Loucy (cell line): ENCODE measurements at regions not wholly inside any gene's neighbourhood (a gene's known extent, or its start where the extent isn't known, plus 50 kb on each side); places are given as distances from the start of the nearest gene placed in this dataset.

Experiments used
- H2AFZ ChIP-seq: fragments of 200-600 bp; sonication (generic); 2 replicates; pipeline ENCODE4 v1.6.0; 2016; ENCODE audit warnings: antibody characterized with exemption, mild to moderate bottlenecking, low read length, moderate library complexity
- H3F3A ChIP-seq: fragments of 200-600 bp; 2 replicates; pipeline ENCODE4 v1.6.0; 2016; ENCODE audit warnings: antibody characterized with exemption, low read depth, mild to moderate bottlenecking
- H3K27me3 ChIP-seq: fragments of 200-600 bp; sonication (generic); 2 replicates; pipeline ENCODE4 v1.6.1; 2014; ENCODE audit warnings: low read length, mild to moderate bottlenecking; ENCODE audit not compliant: insufficient read depth, poor library complexity, severe bottlenecking
- H3K36me3 ChIP-seq: fragments of 200-600 bp; sonication (generic); 2 replicates; pipeline ENCODE4 v1.6.1; 2016; ENCODE audit warnings: low read length; ENCODE audit not compliant: insufficient read depth
- H3K4me1 ChIP-seq: fragments of 200-600 bp; sonication (generic); 2 replicates; pipeline ENCODE4 v1.5.1; 2014; ENCODE audit warnings: low read length, mild to moderate bottlenecking; ENCODE audit not compliant: insufficient read depth, poor library complexity, severe bottlenecking
- H3K4me2 ChIP-seq: fragments of 200-600 bp; sonication (generic); 2 replicates; pipeline ENCODE4 v1.6.0; 2014; ENCODE audit warnings: antibody characterized with exemption, low read length, low read depth, mild to moderate bottlenecking; ENCODE audit not compliant: poor library complexity, severe bottlenecking
- H3K4me3 ChIP-seq: fragments of 200-600 bp; sonication (generic); 2 replicates; pipeline ENCODE4 v1.5.1; 2014; ENCODE audit warnings: low read length, mild to moderate bottlenecking, mixed read lengths; ENCODE audit not compliant: poor library complexity, severe bottlenecking
- H3K79me2 ChIP-seq: fragments of 200-600 bp; sonication (generic); 2 replicates; pipeline ENCODE4 v1.6.1; 2014; ENCODE audit warnings: low read length; ENCODE audit not compliant: insufficient read depth
- H3K9ac ChIP-seq: fragments of 200-600 bp; sonication (generic); 2 replicates; pipeline ENCODE4 v1.6.0; 2014; ENCODE audit warnings: mild to moderate bottlenecking, low read depth, low read length, moderate library complexity; ENCODE audit not compliant: poor library complexity, severe bottlenecking
- H3K9me2 ChIP-seq: fragments of 200-600 bp; sonication (generic); replicated peaks from 2 replicates; pipeline ENCODE4 v1.6.1; 2016; ENCODE audit warnings: low read depth, low read length, mixed read lengths
- H3K9me3 ChIP-seq: fragments of 200-600 bp; sonication (generic); 2 replicates; pipeline ENCODE4 v1.6.1; 2014; ENCODE audit warnings: mild to moderate bottlenecking, antibody characterized with exemption, low read length, low read depth; ENCODE audit not compliant: insufficient read depth
- H4K20me1 ChIP-seq: fragments of 200-600 bp; sonication (generic); 2 replicates; pipeline ENCODE4 v1.6.0; 2014; ENCODE audit warnings: antibody characterized with exemption, low read length, mild to moderate bottlenecking; ENCODE audit not compliant: insufficient read depth, poor library complexity, severe bottlenecking
- EZH2phosphoT487 ChIP-seq: fragments of 200-600 bp; IDR thresholded peaks from 2 replicates; pipeline ENCODE4 v1.6.1; 2018; ENCODE audit warnings: antibody characterized with exemption, mild to moderate bottlenecking, moderate library complexity, borderline replicate concordance
- TF ChIP-seq, protein P1 (sequence below): fragments of 200-600 bp; sonication (generic); conservative IDR thresholded peaks from 2 replicates; pipeline ENCODE4 v1.5.1; 2014; ENCODE audit warnings: mild to moderate bottlenecking, antibody characterized with exemption, low read length

DNA sequence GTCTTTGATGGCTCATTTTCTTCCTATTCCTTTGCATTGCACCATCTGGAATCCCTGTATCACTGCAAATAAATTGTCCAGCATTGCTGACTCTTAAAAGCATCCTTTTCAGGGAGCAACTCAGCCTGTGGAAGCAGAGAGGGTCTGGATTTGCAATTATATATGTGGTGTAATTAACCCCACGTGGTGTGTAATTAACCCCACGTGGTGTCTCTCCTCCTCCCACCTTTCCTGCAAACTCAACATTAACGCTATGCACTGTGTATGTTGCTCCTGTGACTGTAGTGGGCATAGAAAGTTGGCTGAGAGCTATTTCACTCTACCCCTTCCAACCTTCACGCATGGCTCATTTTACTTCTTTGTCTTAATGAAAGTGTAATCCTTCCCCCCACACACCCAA, 689.0 kb upstream of the COBL start:
- Histone ChIP-seq H3K9me2 (no peaks in the 10 kb centered on the region), H3F3A (no peaks in the 10 kb centered on the region), H3K9ac (no peak overlapping the region), H3K4me2 (no peak overlapping the region), H4K20me1 (no peaks in the 10 kb centered on the region), H3K4me3 (no peak overlapping the region), H2AFZ (no peak overlapping the region), H3K27me3 (no peaks in the 10 kb centered on the region), H3K79me2 (no peaks in the 10 kb centered on the region), H3K4me1 (no peaks in the 10 kb centered on the region), H3K36me3 (no peaks in the 10 kb centered on the region), H3K9me3 (no peaks in the 10 kb centered on the region)
- TF ChIP-seq, protein P1, sequence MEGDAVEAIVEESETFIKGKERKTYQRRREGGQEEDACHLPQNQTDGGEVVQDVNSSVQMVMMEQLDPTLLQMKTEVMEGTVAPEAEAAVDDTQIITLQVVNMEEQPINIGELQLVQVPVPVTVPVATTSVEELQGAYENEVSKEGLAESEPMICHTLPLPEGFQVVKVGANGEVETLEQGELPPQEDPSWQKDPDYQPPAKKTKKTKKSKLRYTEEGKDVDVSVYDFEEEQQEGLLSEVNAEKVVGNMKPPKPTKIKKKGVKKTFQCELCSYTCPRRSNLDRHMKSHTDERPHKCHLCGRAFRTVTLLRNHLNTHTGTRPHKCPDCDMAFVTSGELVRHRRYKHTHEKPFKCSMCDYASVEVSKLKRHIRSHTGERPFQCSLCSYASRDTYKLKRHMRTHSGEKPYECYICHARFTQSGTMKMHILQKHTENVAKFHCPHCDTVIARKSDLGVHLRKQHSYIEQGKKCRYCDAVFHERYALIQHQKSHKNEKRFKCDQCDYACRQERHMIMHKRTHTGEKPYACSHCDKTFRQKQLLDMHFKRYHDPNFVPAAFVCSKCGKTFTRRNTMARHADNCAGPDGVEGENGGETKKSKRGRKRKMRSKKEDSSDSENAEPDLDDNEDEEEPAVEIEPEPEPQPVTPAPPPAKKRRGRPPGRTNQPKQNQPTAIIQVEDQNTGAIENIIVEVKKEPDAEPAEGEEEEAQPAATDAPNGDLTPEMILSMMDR = no peak

DNA sequence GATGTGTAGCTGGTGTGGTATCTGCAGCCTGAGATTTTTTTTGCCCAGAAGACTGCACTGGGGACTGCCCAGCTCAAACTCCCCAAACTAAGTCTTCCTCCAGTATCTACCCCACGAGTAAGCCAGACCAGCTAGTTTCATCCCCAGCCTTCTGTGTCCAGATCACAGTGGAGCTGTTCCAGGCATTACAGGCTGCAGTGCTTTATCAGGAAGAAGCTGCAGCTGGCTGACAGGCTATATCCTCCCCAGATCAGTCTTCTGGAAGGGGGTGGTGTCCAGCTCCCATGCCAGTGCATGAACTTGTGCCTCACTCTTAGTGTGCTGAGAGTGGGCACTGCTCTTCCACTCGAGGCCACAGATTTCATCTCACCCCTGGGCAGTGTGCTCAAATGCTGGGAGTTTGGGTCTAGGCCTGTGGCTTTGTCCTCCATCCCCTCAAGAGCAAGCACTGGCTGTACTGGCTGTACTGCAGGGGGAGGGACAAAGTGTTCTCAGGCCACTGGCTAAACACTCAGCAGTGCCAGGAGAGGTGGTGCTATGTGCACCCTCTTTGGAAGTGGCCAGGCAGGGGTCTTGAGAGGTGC, 679.1 kb upstream of the COBL start:
- Histone ChIP-seq H3K4me3 (no peak overlapping the region), H3K4me1 (no peaks in the 10 kb centered on the region), H3K27me3 (no peaks in the 10 kb centered on the region), H3K79me2 (no peaks in the 10 kb centered on the region), H3F3A (no peaks in the 10 kb centered on the region), H3K9me3 (0 out of 2 replicates have a peak, but pooled peaks cover 2% of the 10 kb centered on the region), H4K20me1 (no peaks in the 10 kb centered on the region), H3K4me2 (no peak overlapping the region), H3K9me2 (no peaks in the 10 kb centered on the region), H3K9ac (no peak overlapping the region), H2AFZ (no peak overlapping the region), H3K36me3 (no peaks in the 10 kb centered on the region)
- TF ChIP-seq, protein P1 = no peak
- TF ChIP-seq EZH2phosphoT487 = no peak

DNA sequence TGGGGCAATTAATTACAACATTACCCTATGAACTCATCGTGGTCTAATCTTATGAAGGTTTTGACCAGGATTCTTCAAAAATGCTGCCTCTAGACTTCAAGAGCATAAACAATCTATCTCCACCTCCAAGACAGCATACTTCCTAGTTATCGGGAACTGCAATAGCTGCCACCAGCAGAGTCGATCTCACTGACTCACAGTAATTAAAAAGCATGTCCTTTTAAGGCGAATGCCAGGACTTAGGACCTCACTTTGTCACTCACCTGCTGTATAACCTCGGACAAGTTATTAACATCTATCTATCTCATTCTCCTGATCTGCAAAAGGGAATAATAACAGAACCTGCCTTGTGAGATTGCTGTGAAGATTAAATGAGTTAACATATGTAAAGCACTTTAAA, 666.0 kb upstream of the COBL start:
- Histone ChIP-seq H3K9ac (no peak overlapping the region), H3K4me1 (no peaks in the 10 kb centered on the region), H3K4me2 (no peak overlapping the region), H3K9me2 (no peaks in the 10 kb centered on the region), H3K27me3 (no peaks in the 10 kb centered on the region), H3K36me3 (no peaks in the 10 kb centered on the region), H3K9me3 (no peaks in the 10 kb centered on the region), H3K79me2 (no peaks in the 10 kb centered on the region), H3F3A (no peaks in the 10 kb centered on the region), H4K20me1 (no peaks in the 10 kb centered on the region), H3K4me3 (no peak overlapping the region), H2AFZ (no peak overlapping the region)
- no peak for TF ChIP-seq EZH2phosphoT487
- TF ChIP-seq, protein P1 = no peak
